PFSK-1 (cell line): ENCODE measurements at regions not wholly inside any gene's neighbourhood (a gene's known extent, or its start where the extent isn't known, plus 50 kb on each side); places are given as distances from the start of the nearest gene placed in this dataset.

Source experiments
- POLR2AphosphoS5 ChIP-seq: IDR thresholded peaks from 2 replicates; pipeline ENCODE4 v1.6.1; 2012; ENCODE audit warnings: low read depth, mild to moderate bottlenecking, control low read depth, low read length, moderate library complexity
- SIN3A ChIP-seq: IDR thresholded peaks from 2 replicates; pipeline ENCODE4 v1.6.1; 2012; ENCODE audit warnings: mild to moderate bottlenecking, low read length, moderate library complexity, borderline replicate concordance; ENCODE audit not compliant: insufficient read depth
- TAF1 ChIP-seq: IDR thresholded peaks from 2 replicates; pipeline ENCODE4 v1.6.1; 2012; ENCODE audit warnings: low read length, control low read depth, borderline replicate concordance; ENCODE audit not compliant: insufficient read depth

DNA sequence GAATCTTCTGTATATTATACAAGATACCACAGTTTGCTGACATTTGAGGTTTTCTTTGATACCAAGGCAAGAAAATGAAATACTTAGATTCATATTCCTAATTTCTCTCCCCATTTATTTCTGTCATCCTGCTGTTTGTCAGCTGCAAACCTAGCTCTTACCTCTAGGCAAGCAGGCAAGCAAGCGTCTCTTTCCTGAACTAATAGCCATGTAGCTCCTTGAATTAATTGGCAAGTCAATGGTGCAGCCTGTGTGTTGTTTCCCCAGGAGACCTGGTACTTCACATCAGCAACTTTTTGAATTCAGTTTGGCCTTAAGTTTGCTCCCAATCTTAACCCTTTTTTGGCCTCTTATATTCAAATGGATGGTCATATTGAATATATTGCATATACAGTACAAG is 573.6 kb upstream of the ARRDC3 start:
- TF ChIP-seq SIN3A (no peak), POLR2AphosphoS5 (no peak), TAF1 (no peak)
